Liver (tissue), 7 donors: ENCODE measurements at regions not wholly inside any gene's neighbourhood (a gene's known extent, or its start where the extent isn't known, plus 50 kb on each side); places are given as distances from the start of the nearest gene placed in this dataset.

ENCODE experiments used
- DNase-seq: peaks from one replicate; pipeline ENCODE4 v3.0.0-alpha.2; 2017; ENCODE audit warnings: low spot score
- H3K27ac ChIP-seq, 2 donors: one replicate each; pipeline ENCODE4 v1.7.0; 2013; ENCODE audit warnings: inconsistent platforms in 2 of 2, low read length in 2 of 2, control low read depth in 1 of 2, low read depth in 1 of 2, mild to moderate bottlenecking in 1 of 2
- H3K27me3 ChIP-seq, 4 donors: one replicate each; pipeline versions ENCODE4 v1.6.1 to v1.7.0; 2013; ENCODE audit warnings: low read length in 3 of 4, inconsistent platforms in 1 of 4, mild to moderate bottlenecking in 1 of 4, moderate library complexity in 1 of 4; ENCODE audit not compliant: control insufficient read depth in 4 of 4, insufficient read depth in 4 of 4
- H3K36me3 ChIP-seq, 4 donors: one replicate each; pipeline versions ENCODE4 v1.6.1 to v1.7.0; 2013; ENCODE audit warnings: low read length in 3 of 4, mild to moderate bottlenecking in 3 of 4, low read depth in 1 of 4, moderate library complexity in 1 of 4; ENCODE audit not compliant: control insufficient read depth in 4 of 4, insufficient read depth in 3 of 4
- H3K4me1 ChIP-seq, 4 donors: one replicate each; pipeline versions ENCODE4 v1.6.1 to v1.7.0; 2013; ENCODE audit warnings: low read length in 3 of 4, mild to moderate bottlenecking in 3 of 4, moderate library complexity in 1 of 4; ENCODE audit not compliant: control insufficient read depth in 4 of 4, insufficient read depth in 4 of 4
- H3K4me3 ChIP-seq, 3 donors: one replicate each; pipeline versions ENCODE4 v1.6.1 to v1.7.0; 2013; ENCODE audit warnings: low read length in 3 of 3, control low read depth in 1 of 3, low read depth in 1 of 3, mild to moderate bottlenecking in 1 of 3
- H3K9ac ChIP-seq, 2 donors: one replicate each; pipeline ENCODE4 v1.7.0; 2013; ENCODE audit warnings: low read length in 2 of 2, mild to moderate bottlenecking in 2 of 2, moderate library complexity in 2 of 2, control low read depth in 1 of 2, low read depth in 1 of 2
- H3K9me3 ChIP-seq, 4 donors: one replicate each; pipeline versions ENCODE4 v1.6.1 to v1.7.0; 2013; ENCODE audit warnings: low read length in 3 of 4; ENCODE audit not compliant: control insufficient read depth in 4 of 4
- ATF3 ChIP-seq: IDR thresholded peaks from 2 replicates; pipeline ENCODE4 v1.6.1; 2016; ENCODE audit warnings: antibody characterized with exemption
- FOXA1 ChIP-seq: IDR thresholded peaks from 2 replicates; pipeline ENCODE4 v1.6.1; 2016; ENCODE audit warnings: antibody characterized with exemption
- FOXA2 ChIP-seq: IDR thresholded peaks from 2 replicates; pipeline ENCODE4 v1.6.1; 2016; ENCODE audit warnings: antibody characterized with exemption
- HNF4A ChIP-seq, 2 donors: conservative IDR thresholded peaks; 2 replicates each; pipeline ENCODE4 v1.6.1; 2016; ENCODE audit warnings: antibody characterized with exemption in 2 of 2, mild to moderate bottlenecking in 2 of 2
- HNF4G ChIP-seq: IDR thresholded peaks from 2 replicates; pipeline ENCODE4 v1.6.1; 2016; ENCODE audit warnings: antibody characterized with exemption
- JUND ChIP-seq, 2 donors: IDR thresholded peaks; 2 replicates each; pipeline ENCODE4 v1.6.1; 2016; ENCODE audit warnings: antibody characterized with exemption in 2 of 2
- MAX ChIP-seq: IDR thresholded peaks from 2 replicates; pipeline ENCODE4 v1.6.1; 2016; ENCODE audit warnings: antibody characterized with exemption
- RAD21 ChIP-seq, 2 donors: IDR thresholded peaks; 2 replicates each; pipeline ENCODE4 v1.6.1; 2016; ENCODE audit warnings: antibody characterized with exemption in 2 of 2, mild to moderate bottlenecking in 2 of 2
- REST ChIP-seq: IDR thresholded peaks from 2 replicates; pipeline ENCODE4 v1.6.1; 2016; ENCODE audit warnings: antibody characterized with exemption, mild to moderate bottlenecking
- RXRA ChIP-seq, 2 donors: IDR thresholded peaks; 2 replicates each; pipeline ENCODE4 v1.6.1; 2017 to 2018; ENCODE audit warnings: antibody characterized with exemption in 2 of 2, mild to moderate bottlenecking in 1 of 2
- TAF1 ChIP-seq: conservative IDR thresholded peaks from 2 replicates; pipeline ENCODE4 v1.6.1; 2016; ENCODE audit warnings: antibody characterized with exemption, mild to moderate bottlenecking
- YY1 ChIP-seq: IDR thresholded peaks from 2 replicates; pipeline ENCODE4 v1.6.1; 2016; ENCODE audit warnings: antibody characterized with exemption, mild to moderate bottlenecking
- ZBTB33 ChIP-seq: IDR thresholded peaks from 2 replicates; pipeline ENCODE4 v1.6.1; 2016; ENCODE audit warnings: antibody characterized with exemption
- WGBS: extraction: QIAGEN DNeasy Blood & Tissue Kit; methylation state at CpG from one replicate; pipeline ENCODE4 v1.1.7; 2013; 5-methylcytosine and 5-hydroxymethylcytosine counted together
- donor health status: healthy.
- donor health status: healthy.
- donor health status: healthy.
- donor health status: healthy.

GRCh38 chr3:117476572-117476971 is 767.0 kb downstream of the TUSC7 start:
- no peak overlapping the region for H3K9ac ChIP-seq
- H3K4me1 ChIP-seq: no peaks in the 10 kb centered on the region
- 73% methylated on average over 2 of the region's 2 CpGs for WGBS
- no peaks in the 10 kb centered on the region for H3K9me3 ChIP-seq
- no peak for TF ChIP-seq YY1
- no peak for TF ChIP-seq MAX
- TF ChIP-seq RAD21 (IDR thresholded peaks at IDR 0.05): no peak
- no peak for TF ChIP-seq RXRA (IDR thresholded peaks at IDR 0.05)
- no peak for TF ChIP-seq JUND (IDR thresholded peaks at IDR 0.05)
- no peak for TF ChIP-seq ATF3
- TF ChIP-seq HNF4G: no peak
- TF ChIP-seq HNF4A (conservative IDR thresholded peaks at IDR 0.05): no peak
- no peak overlapping the region for H3K4me3 ChIP-seq
- no peaks in the 10 kb centered on the region for H3K36me3 ChIP-seq
- DNase-seq: no peak
- peaks cover 0 to 7% (median 0%) of the 10 kb centered on the region in 4 donors for H3K27me3 ChIP-seq
- no peak overlapping the region for H3K27ac ChIP-seq

- DNase-seq: no peak
- no peak overlapping the region for H3K4me3 ChIP-seq
Observed at GRCh38 chr3:117477214-117477755, 767.7 kb downstream of the TUSC7 start.

More at GRCh38 chr3:117477214-117477755, 767.7 kb downstream of the TUSC7 start:
- H3K27me3 ChIP-seq: peaks cover 0 to 7% (median 0%) of the 10 kb centered on the region in 4 donors
- no peak overlapping the region for H3K27ac ChIP-seq
- no peaks in the 10 kb centered on the region for H3K9me3 ChIP-seq
- TF ChIP-seq RAD21 (IDR thresholded peaks at IDR 0.05): no peak
- no peak for TF ChIP-seq ZBTB33
- TF ChIP-seq TAF1: no peak
- no peak for TF ChIP-seq JUND (IDR thresholded peaks at IDR 0.05)
- no peak for TF ChIP-seq REST
- no peak for TF ChIP-seq FOXA1
- TF ChIP-seq FOXA2: peak; percentile 22
- H3K36me3 ChIP-seq: no peaks in the 10 kb centered on the region
- no peaks in the 10 kb centered on the region for H3K4me1 ChIP-seq
- no peak overlapping the region for H3K9ac ChIP-seq
- WGBS: 59% methylated on average over 6 of the region's 6 CpGs
